ENCODE measurements at regions not wholly inside any gene's neighbourhood (a gene's known extent, or its start where the extent isn't known, plus 50 kb on each side); places are given as distances from the start of the nearest gene placed in this dataset.
"Not testable (repeated sequence)": the region's sequence is repeated elsewhere in the genome, so short reads cannot be mapped to it uniquely, and the experiment has no call there.

GRCh38 chr4:102397056-102397455 lies 51.8 kb upstream of the SLC39A8 start:
- H3K36me3 ChIP-seq (replicated peaks); H3K4me3 ChIP-seq (ENCODE audit: low read depth, low read length); H3K27me3 ChIP-seq (replicated peaks); H3K27ac ChIP-seq; DNase-seq; in situ Hi-C loops (cut with HindIII; ENCODE audit: low pct_ligation_motif_present, low sequenced_read_pairs): not testable (repeated sequence)

GRCh38 chr4:102399021-102399420 lies 53.7 kb upstream of the SLC39A8 start:
- TF ChIP-seq CTCF (IDR thresholded peaks at IDR 0.05; ENCODE audit: low read depth, low read length, missing control alignments), result no peak
- no peak overlapping the region for H3K27ac ChIP-seq
- H3K4me3 ChIP-seq (ENCODE audit: low read depth, low read length), result no peak overlapping the region
- DNase-seq, result no peak
- in situ Hi-C loops (cut with HindIII; ENCODE audit: low pct_ligation_motif_present, low sequenced_read_pairs), result no loop called here
- H3K27me3 ChIP-seq (replicated peaks), result no peaks in the 10 kb centered on the region
- H3K36me3 ChIP-seq (replicated peaks), result no peaks in the 10 kb centered on the region

GRCh38 chr4:102400898-102401297 lies 55.6 kb upstream of the SLC39A8 start:
- Histone ChIP-seq H3K4me3 (ENCODE audit: low read depth, low read length) (no peak overlapping the region), H3K27me3 (replicated peaks) (no peaks in the 10 kb centered on the region), H3K36me3 (replicated peaks) (no peaks in the 10 kb centered on the region), H3K27ac (no peak overlapping the region)
- in situ Hi-C loops (cut with HindIII; ENCODE audit: low pct_ligation_motif_present, low sequenced_read_pairs), result no loop called here
- no peak for DNase-seq
- TF ChIP-seq CTCF (IDR thresholded peaks at IDR 0.05; ENCODE audit: low read depth, low read length, missing control alignments), result no peak

GRCh38 chr4:102402223-102402622 lies 56.9 kb upstream of the SLC39A8 start:
- H3K27me3 ChIP-seq (replicated peaks), result no peaks in the 10 kb centered on the region
- no peak overlapping the region for H3K27ac ChIP-seq
- in situ Hi-C loops (cut with HindIII; ENCODE audit: low pct_ligation_motif_present, low sequenced_read_pairs), result no loop called here
- TF ChIP-seq CTCF (IDR thresholded peaks at IDR 0.05; ENCODE audit: low read depth, low read length, missing control alignments), result no peak
- no peaks in the 10 kb centered on the region for H3K36me3 ChIP-seq (replicated peaks)
- H3K4me3 ChIP-seq (ENCODE audit: low read depth, low read length), result no peak overlapping the region
- no peak for DNase-seq

- TF ChIP-seq CTCF (IDR thresholded peaks at IDR 0.05; ENCODE audit: low read depth, low read length, missing control alignments), result no peak
- Histone ChIP-seq H3K4me3 (ENCODE audit: low read depth, low read length) (no peak overlapping the region), H3K27ac (no peak overlapping the region), H3K36me3 (replicated peaks) (no peaks in the 10 kb centered on the region), H3K27me3 (replicated peaks) (no peaks in the 10 kb centered on the region)
- no peak for DNase-seq
- in situ Hi-C loops (cut with HindIII; ENCODE audit: low pct_ligation_motif_present, low sequenced_read_pairs), result no loop called here
These were observed 57.8 kb upstream of the SLC39A8 start for GRCh38 chr4:102403116-102403515.

- no peak overlapping the region for H3K4me3 ChIP-seq (ENCODE audit: low read depth, low read length)
- no peak for TF ChIP-seq CTCF (IDR thresholded peaks at IDR 0.05; ENCODE audit: low read depth, low read length, missing control alignments)
- H3K27me3 ChIP-seq (replicated peaks), result no peaks in the 10 kb centered on the region
- H3K27ac ChIP-seq, result no peak overlapping the region
- H3K36me3 ChIP-seq (replicated peaks), result no peaks in the 10 kb centered on the region
- DNase-seq, result no peak
- in situ Hi-C loops (cut with HindIII; ENCODE audit: low pct_ligation_motif_present, low sequenced_read_pairs), result no loop called here
These were observed 59.2 kb upstream of the SLC39A8 start for GRCh38 chr4:102404431-102404969.
